ENCODE measurements at regions not wholly inside any gene's neighbourhood (a gene's known extent, or its start where the extent isn't known, plus 50 kb on each side); places are given as distances from the start of the nearest gene placed in this dataset.

DNA sequence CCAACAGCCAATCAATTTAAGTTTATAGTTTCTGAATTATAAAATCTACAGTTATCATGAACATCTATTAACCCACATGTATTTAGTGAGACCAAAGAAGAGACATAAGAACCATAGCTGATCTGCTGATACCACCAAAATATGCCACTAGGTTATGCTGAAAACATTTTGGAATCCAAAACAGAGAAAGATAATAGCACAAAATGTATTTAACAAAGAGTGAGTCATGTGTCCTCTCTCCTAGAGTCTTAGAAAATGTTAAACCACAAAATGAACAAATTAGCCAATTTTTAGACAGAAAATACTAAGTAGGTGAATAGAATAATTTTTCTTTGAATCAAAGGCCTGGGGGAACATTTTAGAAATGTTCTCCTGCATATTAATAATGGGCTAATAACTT is 527.5 kb downstream of the GPAM start:
- no peak for DNase-seq
- Histone ChIP-seq H3K4me3 (no peak overlapping the region), H3K4me1 (ENCODE audit: low read depth) (no peaks in the 10 kb centered on the region), H3K9me3 (no peaks in the 10 kb centered on the region), H3K36me3 (ENCODE audit: low read depth) (no peaks in the 10 kb centered on the region)
- ATAC-seq, result no peak
- TF ChIP-seq, protein P1, sequence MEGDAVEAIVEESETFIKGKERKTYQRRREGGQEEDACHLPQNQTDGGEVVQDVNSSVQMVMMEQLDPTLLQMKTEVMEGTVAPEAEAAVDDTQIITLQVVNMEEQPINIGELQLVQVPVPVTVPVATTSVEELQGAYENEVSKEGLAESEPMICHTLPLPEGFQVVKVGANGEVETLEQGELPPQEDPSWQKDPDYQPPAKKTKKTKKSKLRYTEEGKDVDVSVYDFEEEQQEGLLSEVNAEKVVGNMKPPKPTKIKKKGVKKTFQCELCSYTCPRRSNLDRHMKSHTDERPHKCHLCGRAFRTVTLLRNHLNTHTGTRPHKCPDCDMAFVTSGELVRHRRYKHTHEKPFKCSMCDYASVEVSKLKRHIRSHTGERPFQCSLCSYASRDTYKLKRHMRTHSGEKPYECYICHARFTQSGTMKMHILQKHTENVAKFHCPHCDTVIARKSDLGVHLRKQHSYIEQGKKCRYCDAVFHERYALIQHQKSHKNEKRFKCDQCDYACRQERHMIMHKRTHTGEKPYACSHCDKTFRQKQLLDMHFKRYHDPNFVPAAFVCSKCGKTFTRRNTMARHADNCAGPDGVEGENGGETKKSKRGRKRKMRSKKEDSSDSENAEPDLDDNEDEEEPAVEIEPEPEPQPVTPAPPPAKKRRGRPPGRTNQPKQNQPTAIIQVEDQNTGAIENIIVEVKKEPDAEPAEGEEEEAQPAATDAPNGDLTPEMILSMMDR (IDR thresholded peaks at IDR 0.05), result no peak
- intact Hi-C loops (cut with DNase I, micrococcal nuclease), result no loop called here

DNA sequence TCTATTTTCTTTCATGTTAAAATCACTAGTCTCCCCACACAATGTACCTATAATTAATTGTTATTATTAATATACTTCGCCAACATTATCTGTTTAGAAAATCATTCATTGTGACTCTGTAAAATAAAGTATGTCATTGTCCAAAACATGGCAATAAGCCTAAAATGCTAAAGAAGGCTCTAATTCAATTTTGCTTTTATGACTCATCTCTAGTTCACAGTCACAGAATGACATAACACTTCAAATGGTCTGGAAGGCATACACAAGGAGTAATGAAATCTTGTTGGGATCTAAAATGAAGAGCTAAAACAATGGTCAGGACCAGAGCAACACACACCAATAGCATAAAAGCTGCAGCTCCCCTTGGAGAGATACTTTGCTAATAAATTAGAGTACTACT is 505.8 kb downstream of the GPAM start:
- H3K36me3 ChIP-seq (ENCODE audit: low read depth), result no peaks in the 10 kb centered on the region
- TF ChIP-seq, protein P1 (IDR thresholded peaks at IDR 0.05), result no peak
- no peak overlapping the region for H3K4me3 ChIP-seq
- DNase-seq (no peak), ATAC-seq (no peak)
- no peaks in the 10 kb centered on the region for H3K9me3 ChIP-seq
- intact Hi-C loops (cut with DNase I, micrococcal nuclease), result no loop called here
- no peaks in the 10 kb centered on the region for H3K4me1 ChIP-seq (ENCODE audit: low read depth)

DNA sequence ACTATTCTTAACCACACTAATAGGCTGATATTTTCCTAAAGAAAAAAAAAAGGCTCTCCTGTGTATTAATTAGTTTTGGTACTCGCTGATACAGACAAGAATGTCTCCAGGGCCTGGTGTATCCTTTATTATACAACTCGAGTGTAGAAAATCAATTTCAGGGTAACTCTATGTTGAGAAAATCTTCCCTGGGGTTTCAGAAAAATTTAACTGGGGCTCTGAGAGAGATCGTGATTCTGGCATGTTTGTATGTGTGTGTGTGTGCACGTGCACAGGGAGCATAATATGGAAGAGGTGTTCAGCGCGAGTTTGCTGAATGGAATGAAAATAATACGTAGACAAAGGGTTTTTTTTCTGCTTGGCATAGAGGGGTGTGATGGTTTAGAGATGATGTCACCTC is 496.8 kb downstream of the GPAM start:
- DNase-seq (no peak), ATAC-seq (no peak)
- TF ChIP-seq, protein P1 (IDR thresholded peaks at IDR 0.05), result no peak
- intact Hi-C loops (cut with DNase I, micrococcal nuclease), result no loop called here
- Histone ChIP-seq H3K4me3 (no peak overlapping the region), H3K4me1 (ENCODE audit: low read depth) (no peaks in the 10 kb centered on the region), H3K9me3 (no peaks in the 10 kb centered on the region), H3K36me3 (ENCODE audit: low read depth) (no peaks in the 10 kb centered on the region)

DNA sequence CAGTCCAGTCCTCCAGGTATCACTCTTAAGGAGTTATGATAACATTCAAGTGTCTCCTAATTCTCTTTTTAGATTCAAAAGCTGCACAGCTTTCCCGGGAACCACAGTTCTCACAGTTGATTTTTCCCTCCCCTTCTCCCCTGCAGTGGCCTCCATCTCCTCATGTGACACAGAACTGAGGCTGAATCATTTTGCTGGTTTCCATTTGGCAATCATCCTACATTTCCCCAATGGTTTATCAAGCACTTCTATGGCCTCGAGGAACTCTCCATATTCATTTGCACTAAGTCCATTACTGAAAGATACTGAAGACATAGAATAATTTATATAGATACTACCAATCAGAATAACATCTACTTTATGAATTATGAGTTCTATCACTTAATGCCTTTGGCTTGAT is 484.9 kb downstream of the GPAM start:
- no peak for ATAC-seq
- Histone ChIP-seq H3K4me3 (no peak overlapping the region), H3K4me1 (ENCODE audit: low read depth) (no peaks in the 10 kb centered on the region), H3K9me3 (no peaks in the 10 kb centered on the region), H3K36me3 (ENCODE audit: low read depth) (no peaks in the 10 kb centered on the region)
- intact Hi-C loops (cut with DNase I, micrococcal nuclease), result no loop called here
- TF ChIP-seq, protein P1 (IDR thresholded peaks at IDR 0.05), result no peak
- DNase-seq, result no peak

DNA sequence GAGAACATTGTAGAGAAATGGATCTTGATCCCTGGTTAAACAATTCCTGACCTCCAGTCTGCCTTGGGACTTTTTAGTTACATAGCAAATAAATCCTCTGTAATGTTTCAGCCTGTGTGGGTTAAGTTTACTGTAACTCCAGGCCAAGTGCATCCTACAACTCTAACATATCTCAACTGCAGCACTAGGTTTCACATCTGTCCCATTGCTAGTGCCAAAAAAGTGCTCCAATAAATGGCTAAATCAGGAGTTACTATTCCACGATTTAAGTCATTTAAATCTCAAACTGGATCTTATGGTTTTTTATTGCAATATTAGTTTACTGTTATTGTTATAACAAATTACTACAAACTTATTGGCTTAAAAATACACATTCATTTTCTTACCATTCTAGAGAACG is 479.6 kb downstream of the GPAM start:
- DNase-seq (no peak), ATAC-seq (no peak)
- Histone ChIP-seq H3K4me1 (ENCODE audit: low read depth) (no peaks in the 10 kb centered on the region), H3K36me3 (ENCODE audit: low read depth) (no peaks in the 10 kb centered on the region), H3K9me3 (no peaks in the 10 kb centered on the region), H3K4me3 (no peak overlapping the region)
- TF ChIP-seq, protein P1 (IDR thresholded peaks at IDR 0.05), result no peak
- intact Hi-C loops (cut with DNase I, micrococcal nuclease), result no loop called here

DNA sequence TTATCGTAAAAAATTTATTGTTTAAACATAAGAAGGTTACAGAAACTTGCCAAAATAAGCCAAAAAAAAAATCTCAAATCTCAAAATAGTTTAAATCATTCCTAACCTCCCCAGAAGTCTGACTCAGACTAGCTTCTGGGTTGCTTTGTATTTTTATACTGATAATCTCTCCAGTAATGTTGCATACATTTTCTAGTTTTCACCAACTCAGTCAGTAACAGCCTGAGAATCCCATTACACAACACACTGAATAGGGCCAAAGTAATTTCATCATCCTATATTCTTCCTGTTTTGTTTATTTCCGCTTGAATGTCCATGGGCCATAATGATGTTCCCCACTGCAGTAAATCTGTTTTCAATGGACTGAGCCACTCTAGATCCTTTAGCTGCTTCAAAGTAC is 478.5 kb downstream of the GPAM start:
- no peak for ATAC-seq
- Histone ChIP-seq H3K4me3 (no peak overlapping the region), H3K4me1 (ENCODE audit: low read depth) (no peaks in the 10 kb centered on the region), H3K9me3 (no peaks in the 10 kb centered on the region), H3K36me3 (ENCODE audit: low read depth) (no peaks in the 10 kb centered on the region)
- intact Hi-C loops (cut with DNase I, micrococcal nuclease), result no loop called here
- DNase-seq, result no peak
- TF ChIP-seq, protein P1 (IDR thresholded peaks at IDR 0.05), result no peak

Measured in mucosa of descending colon (tissue), 3 donors.